HFF-Myc (cell line): ENCODE measurements at regions not wholly inside any gene's neighbourhood (a gene's known extent, or its start where the extent isn't known, plus 50 kb on each side); places are given as distances from the start of the nearest gene placed in this dataset.

Source experiments
- DNase-seq: peaks from one replicate; pipeline ENCODE4 v3.0.0-alpha.2; 2011; ENCODE audit warnings: low read depth; ENCODE audit errors: extremely low read depth
- H3K4me3 ChIP-seq: replicated peaks from 2 replicates; pipeline ENCODE4 v1.5.1; 2011; ENCODE audit warnings: low read depth, mild to moderate bottlenecking, control low read depth, low read length
- TF ChIP-seq, protein P1 (sequence below): IDR thresholded peaks from 2 replicates; pipeline ENCODE4 v1.5.1; 2012; ENCODE audit warnings: mild to moderate bottlenecking, low read depth, low read length, control low read depth; ENCODE audit errors: missing control alignments

DNA sequence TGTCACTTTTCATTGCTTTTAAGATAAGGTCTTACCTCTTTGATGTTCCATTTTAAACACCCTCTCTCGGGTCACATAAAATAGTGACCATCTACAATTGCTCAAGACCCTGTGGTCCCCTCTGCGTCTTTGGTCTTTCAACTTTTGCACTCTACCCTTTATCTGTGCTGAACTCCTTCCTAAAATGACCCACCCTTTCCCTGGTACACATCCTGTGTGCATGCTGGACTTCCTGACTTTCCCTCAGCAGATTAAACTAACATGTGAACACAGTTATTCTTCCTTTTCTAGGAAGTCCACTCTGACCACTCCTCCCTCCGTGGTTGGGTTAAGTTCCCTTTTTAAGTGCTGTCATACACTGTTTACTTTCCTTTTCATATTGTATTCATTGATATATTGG lies 414.2 kb downstream of the GABRB3 start:
- TF ChIP-seq, protein P1, sequence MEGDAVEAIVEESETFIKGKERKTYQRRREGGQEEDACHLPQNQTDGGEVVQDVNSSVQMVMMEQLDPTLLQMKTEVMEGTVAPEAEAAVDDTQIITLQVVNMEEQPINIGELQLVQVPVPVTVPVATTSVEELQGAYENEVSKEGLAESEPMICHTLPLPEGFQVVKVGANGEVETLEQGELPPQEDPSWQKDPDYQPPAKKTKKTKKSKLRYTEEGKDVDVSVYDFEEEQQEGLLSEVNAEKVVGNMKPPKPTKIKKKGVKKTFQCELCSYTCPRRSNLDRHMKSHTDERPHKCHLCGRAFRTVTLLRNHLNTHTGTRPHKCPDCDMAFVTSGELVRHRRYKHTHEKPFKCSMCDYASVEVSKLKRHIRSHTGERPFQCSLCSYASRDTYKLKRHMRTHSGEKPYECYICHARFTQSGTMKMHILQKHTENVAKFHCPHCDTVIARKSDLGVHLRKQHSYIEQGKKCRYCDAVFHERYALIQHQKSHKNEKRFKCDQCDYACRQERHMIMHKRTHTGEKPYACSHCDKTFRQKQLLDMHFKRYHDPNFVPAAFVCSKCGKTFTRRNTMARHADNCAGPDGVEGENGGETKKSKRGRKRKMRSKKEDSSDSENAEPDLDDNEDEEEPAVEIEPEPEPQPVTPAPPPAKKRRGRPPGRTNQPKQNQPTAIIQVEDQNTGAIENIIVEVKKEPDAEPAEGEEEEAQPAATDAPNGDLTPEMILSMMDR = no peak
- DNase-seq = no peak

DNA sequence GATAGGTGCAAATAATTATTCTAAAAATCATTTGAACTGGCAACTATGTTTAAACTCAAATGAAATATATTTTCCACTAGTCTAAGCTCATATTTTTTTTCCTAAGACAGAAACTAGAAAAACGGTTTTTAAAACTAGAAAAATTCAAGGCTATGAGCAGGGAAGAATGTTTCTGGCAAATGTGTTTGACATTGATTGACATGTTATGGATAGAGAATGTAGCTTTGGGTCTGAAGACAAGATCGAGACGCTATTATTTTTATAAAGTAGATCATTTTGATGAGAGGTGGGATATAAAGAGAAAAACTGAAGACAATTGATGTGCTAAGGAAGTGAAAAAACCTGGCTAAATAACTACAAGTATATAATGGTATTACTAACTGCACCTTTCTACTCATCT lies 415.2 kb downstream of the GABRB3 start:
- TF ChIP-seq, protein P1 = no peak
- H3K4me3 ChIP-seq = no peak overlapping the region
- no peak for DNase-seq

More for the DNA sequence above, 414.2 kb downstream of the GABRB3 start:
- H3K4me3 ChIP-seq = no peak overlapping the region

DNA sequence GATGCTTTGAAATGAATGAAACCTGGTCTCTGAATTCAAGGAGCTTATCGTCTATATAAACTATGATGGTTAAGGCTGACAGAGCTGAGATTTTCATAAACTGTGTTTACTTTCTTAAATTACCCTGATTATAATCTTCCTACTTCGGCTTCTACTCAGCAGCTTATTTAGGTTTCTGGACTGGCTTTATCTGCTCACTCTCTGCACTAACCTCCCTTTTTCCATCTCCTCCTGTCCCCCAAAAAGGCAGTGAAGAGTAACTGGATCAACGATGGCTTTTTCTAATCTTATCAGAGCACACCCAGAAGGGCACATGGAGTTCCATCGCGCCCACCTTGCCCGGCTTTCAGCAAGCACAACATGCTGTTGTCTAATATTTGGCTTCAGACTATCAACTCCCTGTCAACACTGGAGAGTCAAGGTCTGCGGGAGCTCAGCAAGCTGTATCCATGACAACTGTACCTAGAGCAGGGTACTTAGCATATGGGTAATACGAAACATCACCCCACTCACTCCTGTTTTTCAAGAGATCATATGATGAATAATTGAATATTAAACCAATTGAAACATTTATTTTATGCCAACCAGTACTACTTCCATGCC lies 417.3 kb downstream of the GABRB3 start:
- no peak overlapping the region for H3K4me3 ChIP-seq
- DNase-seq = no peak
- TF ChIP-seq, protein P1 = no peak

DNA sequence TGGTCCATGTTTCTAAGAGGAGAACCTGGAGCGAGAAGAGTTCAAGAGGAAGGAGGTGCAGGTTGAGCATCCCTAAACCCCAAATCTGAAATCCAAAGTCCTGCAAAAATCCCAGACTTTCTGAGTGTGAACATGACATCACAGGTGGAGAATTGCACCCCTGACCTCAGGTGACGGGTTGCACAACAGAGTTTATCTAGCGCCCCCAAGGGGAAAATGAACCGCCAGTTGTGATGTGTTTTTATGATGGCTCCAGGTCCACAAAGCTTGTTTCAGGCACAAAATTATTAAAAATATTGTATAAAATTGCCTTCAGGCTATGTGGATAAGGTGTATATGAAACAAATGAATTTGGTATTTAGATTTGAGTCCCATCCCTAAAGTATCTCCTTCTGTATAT lies 420.0 kb downstream of the GABRB3 start:
- TF ChIP-seq, protein P1 = no peak
- no peak for DNase-seq

DNA sequence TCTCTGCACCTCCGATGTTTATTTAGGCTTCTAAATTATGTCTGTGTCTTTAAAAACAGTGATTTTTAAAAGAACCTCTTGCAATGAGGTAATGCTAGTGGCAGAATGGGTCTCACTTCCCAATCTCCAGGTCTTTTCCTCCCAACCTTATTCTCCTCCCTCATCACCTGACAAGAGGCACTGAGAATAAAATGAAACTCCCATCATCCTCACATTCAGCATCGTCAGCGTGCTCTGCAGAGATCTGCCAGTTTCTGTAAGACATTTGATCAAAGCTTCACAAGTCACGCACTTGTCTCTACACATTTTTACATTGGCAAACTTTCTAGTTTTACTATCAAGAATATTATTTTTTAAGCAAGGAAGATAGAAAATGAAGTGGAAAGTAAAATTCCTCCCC lies 420.5 kb downstream of the GABRB3 start:
- DNase-seq = no peak
- no peak overlapping the region for H3K4me3 ChIP-seq
- TF ChIP-seq, protein P1 = no peak

More for the DNA sequence above, 420.0 kb downstream of the GABRB3 start:
- H3K4me3 ChIP-seq = no peak overlapping the region

DNA sequence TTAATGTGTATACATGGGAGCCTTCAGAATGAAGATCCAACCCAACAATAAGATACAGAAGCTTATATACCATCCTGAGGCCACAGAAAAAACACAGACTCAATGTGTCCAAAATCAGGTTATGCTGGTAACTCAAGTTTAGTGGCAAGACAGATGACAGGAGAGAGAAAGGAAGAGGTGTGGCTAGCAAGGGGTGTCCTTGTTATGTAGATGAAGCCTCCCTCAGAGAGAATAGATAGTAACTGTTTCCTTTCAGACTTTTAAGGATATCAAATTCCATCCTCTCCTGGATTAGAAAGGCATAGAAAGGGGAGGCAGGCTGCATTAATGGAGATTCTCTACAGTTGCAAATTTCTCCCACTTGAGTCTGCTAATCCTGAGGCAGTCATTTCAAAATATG lies 447.4 kb downstream of the GABRB3 start:
- no peak overlapping the region for H3K4me3 ChIP-seq
- TF ChIP-seq, protein P1 = no peak
- DNase-seq = no peak

DNA sequence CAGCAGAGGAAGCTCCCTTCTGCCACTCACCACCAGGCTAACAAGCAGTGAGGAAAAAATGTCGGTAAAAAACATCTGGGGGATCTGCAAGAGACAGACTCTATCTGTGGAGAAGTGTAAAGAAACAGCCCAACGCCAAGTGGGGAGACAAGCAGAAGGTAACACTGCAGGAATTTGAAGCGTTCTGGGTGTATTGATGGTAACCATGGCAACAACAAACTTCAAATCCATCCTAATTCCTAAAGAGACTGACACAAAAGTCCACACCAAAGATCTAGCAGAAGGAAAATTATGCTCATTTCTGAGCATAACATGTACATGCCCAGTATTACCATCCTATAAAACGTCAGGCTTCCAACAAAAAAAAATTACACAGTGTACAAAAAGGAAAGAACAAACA lies 449.3 kb downstream of the GABRB3 start:
- no peak for DNase-seq
- H3K4me3 ChIP-seq = no peak overlapping the region
- TF ChIP-seq, protein P1 = no peak
